Right atrium auricular region (tissue), 2 donors: ENCODE measurements at regions not wholly inside any gene's neighbourhood (a gene's known extent, or its start where the extent isn't known, plus 50 kb on each side); places are given as distances from the start of the nearest gene placed in this dataset.
"Not testable (repeated sequence)": the region's sequence is repeated elsewhere in the genome, so short reads cannot be mapped to it uniquely, and the experiment has no call there.

Experiments used
- DNase-seq: peaks from one replicate; pipeline ENCODE4 v3.0.0-alpha.2; 2019; ENCODE audit warnings: low spot score
- H3K27ac ChIP-seq, 2 donors: fragments of 200-600 bp; sonication (generic); 1 replicate in 1 of 2; 2 replicates in 1 of 2; pipeline ENCODE4 v1.5.1; 2016 to 2019
- H3K27me3 ChIP-seq, 2 donors: fragments of 200-600 bp; sonication (generic); one replicate each; pipeline versions ENCODE4 v1.5.1 to v1.6.0; 2017 to 2019
- H3K36me3 ChIP-seq: fragments of 200-600 bp; sonication (generic); one replicate; pipeline ENCODE4 v1.5.1; 2016
- H3K4me1 ChIP-seq, 2 donors: fragments of 200-600 bp; sonication (generic); one replicate each; pipeline versions ENCODE4 v1.5.1 to v1.6.0; 2017 to 2019
- H3K4me3 ChIP-seq, 2 donors: fragments of 200-600 bp; sonication (generic); 1 replicate in 1 of 2; 2 replicates in 1 of 2; pipeline ENCODE4 v1.5.1; 2017 to 2019; ENCODE audit warnings: mild to moderate bottlenecking in 1 of 2, moderate library complexity in 1 of 2
- H3K9me3 ChIP-seq, 2 donors: fragments of 200-600 bp; sonication (generic); one replicate each; pipeline ENCODE4 v1.5.1; 2019
- CTCF ChIP-seq, 2 donors: fragments of 200-600 bp; sonication (generic); IDR thresholded peaks; one replicate each; pipeline ENCODE4 v1.5.1; 2019; ENCODE audit warnings: antibody characterized with exemption in 2 of 2

GRCh38 chr7:56697058-56697457 is 435.2 kb downstream of the ZNF479 start:
- not testable (repeated sequence) for H3K36me3 ChIP-seq, H3K4me3 ChIP-seq, DNase-seq, H3K4me1 ChIP-seq, H3K27ac ChIP-seq, H3K27me3 ChIP-seq
- peaks cover 0 to 13% of the 10 kb centered on the region in 2 donors for H3K9me3 ChIP-seq

GRCh38 chr7:56686276-56686859 is 445.9 kb downstream of the ZNF479 start:
- no peak overlapping the region for H3K27ac ChIP-seq
- no peaks in the 10 kb centered on the region for H3K27me3 ChIP-seq
- H3K4me3 ChIP-seq, result no peak overlapping the region
- no peaks in the 10 kb centered on the region for H3K36me3 ChIP-seq
- TF ChIP-seq CTCF (IDR thresholded peaks at IDR 0.05), result no peak
- peaks cover 6 to 90% of the 10 kb centered on the region in 2 donors for H3K9me3 ChIP-seq
- H3K4me1 ChIP-seq, result no peaks in the 10 kb centered on the region
- DNase-seq, result no peak

- Histone ChIP-seq H3K9me3 (peaks cover 18 to 77% of the 10 kb centered on the region in 2 donors), H3K27me3 (no peaks in the 10 kb centered on the region), H3K27ac (no peak overlapping the region), H3K4me3 (no peak overlapping the region), H3K4me1 (no peaks in the 10 kb centered on the region), H3K36me3 (no peaks in the 10 kb centered on the region)
- no peak for DNase-seq
- no peak for TF ChIP-seq CTCF (IDR thresholded peaks at IDR 0.05)
Observed at GRCh38 chr7:56639173-56639746, 493.0 kb downstream of the ZNF479 start.

- Histone ChIP-seq H3K4me3 (no peak overlapping the region), H3K27me3 (no peaks in the 10 kb centered on the region), H3K9me3 (peaks cover 0 to 3% of the 10 kb centered on the region in 2 donors), H3K36me3 (no peaks in the 10 kb centered on the region), H3K27ac (no peak overlapping the region), H3K4me1 (no peaks in the 10 kb centered on the region)
- no peak for TF ChIP-seq CTCF (IDR thresholded peaks at IDR 0.05)
- DNase-seq, result no peak
Observed at GRCh38 chr7:56609852-56610355, 493.7 kb upstream of the NUPR2 start.

GRCh38 chr7:56605146-56605545 is 488.9 kb upstream of the NUPR2 start:
- no peak for TF ChIP-seq CTCF (IDR thresholded peaks at IDR 0.05)
- no peak for DNase-seq
- Histone ChIP-seq H3K27me3 (no peaks in the 10 kb centered on the region), H3K36me3 (no peaks in the 10 kb centered on the region), H3K9me3 (peaks cover 0 to 4% of the 10 kb centered on the region in 2 donors), H3K27ac (no peak overlapping the region), H3K4me1 (no peaks in the 10 kb centered on the region), H3K4me3 (no peak overlapping the region)

- no peak for TF ChIP-seq CTCF (IDR thresholded peaks at IDR 0.05)
- H3K36me3 ChIP-seq, result no peaks in the 10 kb centered on the region
- no peak overlapping the region for H3K27ac ChIP-seq
- no peak overlapping the region for H3K4me3 ChIP-seq
- DNase-seq, result no peak
- no peaks in the 10 kb centered on the region for H3K27me3 ChIP-seq
- peaks cover 0 to 8% of the 10 kb centered on the region in 2 donors for H3K9me3 ChIP-seq
- H3K4me1 ChIP-seq, result no peaks in the 10 kb centered on the region
Observed at GRCh38 chr7:56578612-56579011, 462.4 kb upstream of the NUPR2 start.
